Large intestine (tissue), 3 donors: ENCODE measurements at regions not wholly inside any gene's neighbourhood (a gene's known extent, or its start where the extent isn't known, plus 50 kb on each side); places are given as distances from the start of the nearest gene placed in this dataset.

Experiments used
- DNase-seq, 2 donors: peaks; one replicate each; pipeline versions ENCODE4 v3.0.0 to v3.0.0-alpha.2; 2013
- H3K27ac ChIP-seq: one replicate; pipeline ENCODE4 v1.5.1; 2013; ENCODE audit warnings: low read length
- H3K27me3 ChIP-seq: 2 replicates; pipeline ENCODE4 v1.6.1; 2013; ENCODE audit warnings: low read length; ENCODE audit not compliant: control insufficient read depth, insufficient read depth
- H3K36me3 ChIP-seq: 2 replicates; pipeline ENCODE4 v1.6.1; 2013; ENCODE audit warnings: low read length; ENCODE audit not compliant: control insufficient read depth, insufficient read depth
- H3K4me1 ChIP-seq: one replicate; pipeline ENCODE4 v1.6.1; 2013; ENCODE audit warnings: low read length; ENCODE audit not compliant: control insufficient read depth, insufficient read depth
- H3K4me3 ChIP-seq: one replicate; pipeline ENCODE4 v1.5.1; 2013; ENCODE audit warnings: low read length
- H3K9me3 ChIP-seq: one replicate; pipeline ENCODE4 v1.6.1; 2013; ENCODE audit warnings: mild to moderate bottlenecking, low read depth, low read length, moderate library complexity; ENCODE audit not compliant: control insufficient read depth
- WGBS: methylation state at CpG from one replicate; pipeline ENCODE4 v1.1.5; 2013; ENCODE audit warnings: low lambda C conversion rate; ENCODE audit not compliant: insufficient coverage; 5-methylcytosine and 5-hydroxymethylcytosine counted together

DNA sequence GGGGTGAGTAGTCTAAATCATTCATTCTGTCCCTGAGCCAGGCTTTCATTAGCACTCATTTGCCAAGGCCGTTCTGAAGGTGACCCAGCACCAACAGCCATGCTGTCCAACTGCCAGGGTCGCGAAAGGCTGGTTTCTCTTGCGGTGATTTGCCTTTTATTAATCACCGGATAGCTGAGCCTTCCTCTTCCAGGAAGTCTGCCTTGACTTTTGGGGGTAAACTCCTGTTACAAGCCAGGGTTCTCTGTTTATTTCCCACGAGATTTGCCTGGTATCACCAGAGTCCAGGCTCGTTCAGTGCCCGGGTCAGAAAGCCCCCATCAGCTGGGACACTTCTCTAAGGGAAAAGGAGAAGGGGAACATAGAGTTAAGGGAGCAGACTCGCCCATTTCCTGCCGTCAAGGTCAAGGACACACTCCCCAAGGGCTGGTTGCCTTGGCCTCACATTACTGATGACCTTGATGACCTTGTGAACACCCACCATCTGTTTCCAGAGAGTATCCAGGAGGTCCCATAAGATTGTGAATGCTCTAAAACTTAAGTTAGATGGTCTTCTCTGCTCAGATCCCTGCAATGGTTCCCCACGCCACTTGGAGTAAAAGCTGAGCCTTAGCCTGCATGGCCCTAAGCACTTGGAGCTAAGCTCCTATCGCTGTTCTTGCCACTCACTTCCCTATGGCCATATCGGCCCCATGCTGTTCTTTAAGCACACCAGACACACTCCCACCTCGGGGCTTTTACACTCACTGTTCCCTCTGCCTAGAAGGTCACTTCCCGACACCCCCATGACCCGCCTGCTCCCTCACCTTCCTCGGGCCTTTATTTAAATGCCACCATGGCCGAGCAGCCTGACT is 96.0 kb upstream of the EPCAM start:
- DNase-seq = no peak
- WGBS = 80% methylated on average over 1 of the region's 18 CpGs
- H3K4me3 ChIP-seq = peak overlapping the region; percentile 40

DNA sequence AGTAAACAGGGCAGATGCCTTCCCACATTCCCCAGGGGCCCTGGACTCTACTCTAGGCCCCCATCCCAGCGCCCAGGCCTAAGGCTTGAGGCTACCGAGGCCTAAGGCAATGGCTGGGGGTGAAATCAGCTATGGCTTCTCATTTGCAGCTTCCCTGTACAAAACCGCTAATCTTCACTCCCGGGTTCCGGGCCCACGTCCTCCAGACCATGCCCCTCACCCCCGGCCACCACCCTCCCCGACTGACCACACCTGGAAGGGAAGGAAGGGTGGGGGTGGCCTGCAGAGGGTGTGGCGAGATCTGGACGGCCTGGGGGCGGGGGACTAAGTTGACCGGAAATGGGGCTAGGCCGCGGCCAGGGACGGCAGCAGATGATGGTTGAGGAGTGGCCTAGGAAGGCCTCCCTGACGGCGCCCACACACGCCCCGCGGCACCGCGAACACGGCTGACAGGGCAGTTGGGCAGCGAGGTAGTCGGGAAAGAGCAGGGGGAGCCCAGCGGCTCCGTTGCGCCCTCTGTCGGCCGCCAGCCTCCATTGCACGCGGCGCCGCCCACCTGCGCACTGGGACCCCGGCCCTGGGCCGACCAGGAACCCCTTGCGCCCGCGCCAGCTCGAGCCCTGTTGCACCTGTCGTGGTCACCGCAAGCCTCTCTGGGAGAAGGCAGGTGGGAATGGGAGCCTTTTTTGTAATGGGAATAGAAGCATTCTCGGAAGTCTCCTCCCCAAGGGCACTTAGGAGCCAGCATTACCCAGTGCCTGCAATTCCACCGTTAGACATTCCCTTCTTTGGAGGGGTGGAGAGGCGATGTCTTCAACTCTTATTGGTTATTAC is 95.9 kb upstream of the CALM2 start:
- Histone ChIP-seq H3K4me1 (peaks cover 50% of the 10 kb centered on the region), H3K36me3 (no peaks in the 10 kb centered on the region), H3K9me3 (no peaks in the 10 kb centered on the region), H3K4me3 (peak overlapping the region; percentile 40), H3K27me3 (no peaks in the 10 kb centered on the region), H3K27ac (peak overlapping the region; percentile 83)
- DNase-seq = peak; percentile 60 to 80
- 0% methylated on average over 1 of the region's 46 CpGs for WGBS

More for the DNA sequence above, 96.0 kb upstream of the EPCAM start:
- Histone ChIP-seq H3K9me3 (no peaks in the 10 kb centered on the region), H3K4me1 (peaks cover 42% of the 10 kb centered on the region), H3K36me3 (no peaks in the 10 kb centered on the region), H3K27ac (peak overlapping the region; percentile 83), H3K27me3 (no peaks in the 10 kb centered on the region)

DNA sequence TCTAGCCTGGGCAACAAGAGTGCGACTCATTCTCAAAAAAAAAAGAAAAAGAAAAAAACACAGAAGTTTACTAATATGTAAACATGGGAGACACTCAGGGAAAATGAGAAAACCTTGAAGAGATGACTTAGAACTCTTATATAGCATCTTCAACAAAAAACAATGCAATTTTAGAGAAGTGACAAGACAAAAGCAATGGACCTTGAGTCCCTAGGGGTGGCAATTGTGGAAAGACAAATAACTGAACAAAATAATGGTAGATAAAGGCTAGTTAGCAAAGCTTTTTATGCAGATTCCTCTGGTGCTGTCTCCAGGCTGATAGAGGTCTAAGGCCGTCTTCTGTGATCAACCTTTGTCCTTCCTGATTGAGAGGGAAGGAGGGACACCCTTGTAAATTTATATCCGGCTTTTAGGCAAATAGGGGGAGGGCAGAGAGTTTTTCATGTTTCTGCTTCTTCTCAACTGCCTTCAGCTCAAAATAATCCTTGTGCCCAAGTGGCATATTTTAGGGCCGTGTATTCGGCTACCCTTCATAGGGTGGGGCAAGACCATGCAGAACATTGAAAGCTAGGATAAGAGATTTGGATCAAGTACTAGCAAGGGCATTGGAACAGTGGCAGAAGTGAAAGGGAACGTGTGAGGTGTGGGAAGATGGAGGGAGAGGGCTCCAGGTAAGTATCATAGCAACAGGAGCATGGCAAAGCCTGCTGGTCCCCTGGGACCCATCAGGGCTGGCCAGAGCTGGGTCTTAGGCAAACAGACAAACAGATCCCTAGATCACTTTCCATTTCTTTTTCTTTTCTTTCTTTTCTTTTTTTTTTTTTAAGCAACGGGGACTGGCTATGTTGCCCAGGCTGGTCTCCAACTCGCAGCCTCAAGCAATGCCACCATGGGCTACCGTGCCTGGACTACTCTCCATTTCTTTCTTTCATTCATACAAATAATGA is 95.0 kb upstream of the CALM2 start:
- Histone ChIP-seq H3K4me1 (peaks cover 58% of the 10 kb centered on the region), H3K27ac (peak overlapping the region; percentile 83)
- WGBS = 60% methylated on average over 1 of the region's 9 CpGs

DNA sequence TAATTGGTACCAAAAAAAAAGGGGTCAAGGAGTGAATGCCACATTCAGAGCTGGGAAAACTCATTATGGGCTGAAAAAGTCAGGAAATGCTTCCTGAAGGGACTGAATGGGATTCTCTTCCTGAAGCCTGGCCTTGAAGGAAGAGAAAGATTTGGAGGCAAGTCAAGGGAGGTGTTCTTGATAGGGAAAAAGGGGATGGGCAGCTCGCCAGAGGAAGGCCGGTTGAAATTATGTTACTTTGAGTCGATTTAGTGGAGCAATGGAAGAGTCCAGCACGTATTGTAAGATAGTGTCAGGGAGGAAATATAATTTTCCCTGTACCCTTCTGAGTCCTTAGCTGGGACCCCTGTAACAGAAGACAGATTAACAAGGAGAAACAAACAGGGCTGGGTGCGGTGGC is 94.1 kb upstream of the CALM2 start:
- H3K4me1 ChIP-seq = peaks cover 67% of the 10 kb centered on the region

More for the DNA sequence above, 95.0 kb upstream of the CALM2 start:
- Histone ChIP-seq H3K9me3 (no peaks in the 10 kb centered on the region), H3K36me3 (no peaks in the 10 kb centered on the region), H3K4me3 (no peak overlapping the region), H3K27me3 (no peaks in the 10 kb centered on the region)
- DNase-seq = peak in 1 of 2 donors; percentile 80

DNA sequence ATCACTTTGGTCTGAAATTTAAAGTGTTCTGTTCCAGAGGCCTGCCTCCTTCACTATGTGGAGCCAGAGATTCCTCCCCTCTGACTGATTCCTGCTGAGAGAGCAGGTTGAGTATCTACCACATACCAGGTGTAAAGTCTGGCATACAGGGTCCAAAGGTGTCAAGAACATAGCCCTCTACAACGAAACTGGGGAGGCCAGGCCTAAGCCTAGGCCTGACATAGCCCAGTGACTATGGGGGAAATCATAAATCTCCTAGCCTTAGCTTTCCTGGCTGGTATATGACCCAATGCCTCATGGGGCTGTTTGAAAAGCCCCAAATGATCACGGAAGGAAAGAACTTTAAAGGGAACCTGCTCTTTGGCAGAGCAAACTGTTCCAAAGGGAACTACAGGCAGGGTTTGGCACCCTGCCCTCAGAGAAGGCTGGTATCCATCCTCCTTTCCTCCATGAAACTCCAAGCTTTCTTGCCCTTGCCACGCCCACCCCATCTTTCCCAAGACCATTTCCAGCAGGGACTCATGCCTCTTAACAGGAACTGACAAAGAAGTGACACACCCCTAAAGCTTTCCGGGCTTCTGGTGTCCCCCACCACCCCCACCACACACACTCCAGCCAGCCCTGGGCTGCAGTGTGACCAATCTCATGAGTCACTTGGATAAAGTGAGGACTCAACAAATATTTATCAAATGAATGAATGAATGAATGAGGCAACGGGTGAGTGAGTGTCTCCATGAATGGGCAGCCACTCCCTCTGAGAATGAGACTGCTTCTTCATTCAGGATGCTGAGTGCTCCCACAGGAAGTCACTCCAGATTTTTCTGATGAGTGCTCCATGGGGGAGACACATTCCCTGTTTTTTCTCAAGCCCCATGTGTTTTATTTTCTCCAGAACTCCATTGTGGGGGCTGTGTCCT is 93.3 kb upstream of the CALM2 start:
- no CpG with 5 or more reads among the region's 5 CpGs for WGBS
- H3K9me3 ChIP-seq = no peaks in the 10 kb centered on the region
- DNase-seq = peak; percentile 84 to 92
- H3K4me1 ChIP-seq = peaks cover 75% of the 10 kb centered on the region
- peak overlapping the region; percentile 83 for H3K27ac ChIP-seq
- no peaks in the 10 kb centered on the region for H3K36me3 ChIP-seq
- H3K4me3 ChIP-seq = no peak overlapping the region
- H3K27me3 ChIP-seq = no peaks in the 10 kb centered on the region

More for the DNA sequence above, 94.1 kb upstream of the CALM2 start:
- no CpG with 5 or more reads among the region's 5 CpGs for WGBS
- H3K27me3 ChIP-seq = no peaks in the 10 kb centered on the region
- peak overlapping the region; percentile 83 for H3K27ac ChIP-seq
- no peak for DNase-seq
- no peak overlapping the region for H3K4me3 ChIP-seq
- no peaks in the 10 kb centered on the region for H3K9me3 ChIP-seq
- H3K36me3 ChIP-seq = no peaks in the 10 kb centered on the region

DNA sequence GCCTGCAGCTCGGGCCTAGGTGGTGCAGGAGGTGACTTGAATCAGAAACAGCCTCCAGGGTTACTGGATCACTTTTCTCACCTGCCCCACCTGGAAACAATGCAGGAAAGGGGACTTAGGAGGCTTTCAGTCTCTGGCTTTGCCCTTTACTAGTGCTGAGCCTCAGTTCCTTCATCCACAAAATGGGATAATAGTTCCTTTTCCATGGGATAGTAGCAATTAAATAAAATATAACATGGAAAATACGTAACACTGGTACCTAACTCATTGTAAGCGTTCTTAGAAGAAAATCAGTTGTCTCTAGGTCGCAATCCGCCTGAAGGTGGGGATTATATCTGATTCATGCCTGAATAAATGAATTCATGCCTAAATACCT is 91.4 kb upstream of the CALM2 start:
- Histone ChIP-seq H3K27ac (peak overlapping the region; percentile 84), H3K36me3 (no peaks in the 10 kb centered on the region), H3K9me3 (no peaks in the 10 kb centered on the region), H3K27me3 (no peaks in the 10 kb centered on the region), H3K4me3 (no peak overlapping the region), H3K4me1 (peaks cover 75% of the 10 kb centered on the region)
- DNase-seq = no peak
- 100% methylated on average over 1 of the region's 5 CpGs for WGBS

DNA sequence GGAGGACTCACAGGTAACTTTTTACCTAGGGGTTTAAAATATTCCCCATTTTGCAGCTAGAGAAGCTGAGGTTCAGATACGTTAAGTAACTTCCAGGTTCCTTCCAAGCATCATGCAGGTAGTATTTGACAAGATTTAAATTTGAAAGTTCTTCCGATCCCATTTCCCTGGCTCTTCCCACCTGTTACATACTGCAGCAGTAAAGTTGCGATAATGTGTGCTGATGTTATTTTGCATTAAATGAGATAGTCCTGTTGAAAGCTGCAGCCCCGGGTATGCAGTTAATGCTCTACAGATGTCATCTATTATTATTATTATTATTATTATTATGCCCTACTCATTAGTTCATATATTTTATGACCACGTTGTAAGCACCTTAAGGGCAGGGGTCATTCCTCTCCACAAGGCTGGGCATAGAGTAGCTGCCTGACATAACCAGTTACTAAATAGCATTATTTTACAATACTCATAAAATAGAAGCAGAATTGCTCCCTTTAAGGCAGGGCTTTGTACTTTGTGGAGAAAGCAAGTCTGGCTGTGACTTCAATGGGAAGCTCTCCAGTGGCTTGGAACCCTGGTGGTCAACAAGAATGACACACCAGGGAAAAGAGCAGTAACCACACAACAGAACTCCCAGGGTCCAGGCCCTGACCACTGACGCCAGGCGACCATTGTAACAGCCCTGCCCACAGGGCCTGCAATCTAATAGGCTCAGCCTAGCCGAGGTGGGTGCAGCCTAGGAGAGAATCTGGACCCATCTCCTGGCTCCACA is 90.8 kb upstream of the CALM2 start:
- peak; percentile 47 to 73 for DNase-seq
- peak overlapping the region; percentile 84 for H3K27ac ChIP-seq

DNA sequence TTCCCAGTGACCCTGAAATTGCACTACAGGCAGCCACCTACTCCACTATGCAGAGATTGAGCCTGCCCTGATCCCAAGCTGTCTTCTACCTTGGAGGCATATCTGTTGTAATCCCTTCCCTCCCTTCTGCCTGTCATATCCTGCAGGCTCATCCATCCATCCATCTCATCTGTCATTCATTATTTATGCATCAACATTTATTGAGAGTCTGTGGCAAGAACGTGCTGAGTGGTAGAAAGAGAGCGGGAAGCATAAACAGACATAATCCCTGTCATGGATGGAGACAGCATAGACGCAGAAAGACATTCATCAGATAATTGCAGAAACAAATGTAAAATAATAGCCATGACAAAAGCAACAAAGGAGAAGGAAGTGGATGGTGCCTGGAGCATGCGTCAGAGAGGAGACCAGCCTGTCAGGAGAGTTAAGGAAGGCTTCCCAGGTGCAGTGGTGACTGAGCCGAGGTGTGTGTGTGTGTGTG is 89.5 kb upstream of the CALM2 start:
- 57% methylated on average over 2 of the region's 5 CpGs for WGBS
- H3K4me3 ChIP-seq = no peak overlapping the region
- H3K9me3 ChIP-seq = no peaks in the 10 kb centered on the region
- peak overlapping the region; percentile 4 for H3K27ac ChIP-seq
- H3K36me3 ChIP-seq = no peaks in the 10 kb centered on the region
- peaks cover 62% of the 10 kb centered on the region for H3K4me1 ChIP-seq
- DNase-seq = no peak
- H3K27me3 ChIP-seq = no peaks in the 10 kb centered on the region

More for the DNA sequence above, 90.8 kb upstream of the CALM2 start:
- no peaks in the 10 kb centered on the region for H3K27me3 ChIP-seq
- H3K36me3 ChIP-seq = no peaks in the 10 kb centered on the region
- 25% methylated on average over 1 of the region's 8 CpGs for WGBS
- no peaks in the 10 kb centered on the region for H3K9me3 ChIP-seq
- H3K4me3 ChIP-seq = no peak overlapping the region
- peaks cover 73% of the 10 kb centered on the region for H3K4me1 ChIP-seq
